Endodermal cell (in vitro differentiated cells): ENCODE measurements at regions not wholly inside any gene's neighbourhood (a gene's known extent, or its start where the extent isn't known, plus 50 kb on each side); places are given as distances from the start of the nearest gene placed in this dataset.

Experiments used
- DNase-seq: peaks from one replicate; pipeline ENCODE4 v3.0.0-alpha.2; 2017
- H3K27ac ChIP-seq: 2 replicates; pipeline ENCODE4 v1.5.1; 2013; ENCODE audit warnings: mild to moderate bottlenecking, low read depth, low read length, moderate library complexity
- H3K27me3 ChIP-seq: 2 replicates; pipeline ENCODE4 v1.6.1; 2013; ENCODE audit warnings: mild to moderate bottlenecking, low read length, moderate library complexity; ENCODE audit not compliant: insufficient read depth, control insufficient read depth, poor library complexity, severe bottlenecking
- H3K36me3 ChIP-seq: 2 replicates; pipeline ENCODE4 v1.7.0; 2013; ENCODE audit warnings: mild to moderate bottlenecking, low read length, moderate library complexity; ENCODE audit not compliant: control insufficient read depth, insufficient read depth
- H3K4me1 ChIP-seq: one replicate; pipeline ENCODE4 v1.7.0; 2013; ENCODE audit warnings: low read length; ENCODE audit not compliant: control insufficient read depth, insufficient read depth
- H3K4me3 ChIP-seq: 2 replicates; pipeline ENCODE4 v1.5.1; 2013; ENCODE audit warnings: mild to moderate bottlenecking, low read length, moderate library complexity
- H3K9ac ChIP-seq: 2 replicates; pipeline ENCODE4 v1.6.1; 2013; ENCODE audit warnings: mild to moderate bottlenecking, low read length, moderate library complexity; ENCODE audit not compliant: poor library complexity, severe bottlenecking; ENCODE audit errors: extremely low read depth
- H3K9me3 ChIP-seq: 2 replicates; pipeline ENCODE4 v1.6.1; 2013; ENCODE audit warnings: mild to moderate bottlenecking, low read length, moderate library complexity; ENCODE audit not compliant: control insufficient read depth
- H3K27ac Mint-ChIP-seq: 2 replicates; pipeline ENCODE4 v1.8.0; 2020; ENCODE audit warnings: mixed read lengths
- H3K27me3 Mint-ChIP-seq: 2 replicates; pipeline ENCODE4 v1.8.0; 2021; ENCODE audit warnings: mild to moderate bottlenecking, mixed read lengths; ENCODE audit not compliant: insufficient read depth
- H3K36me3 Mint-ChIP-seq: 2 replicates; pipeline ENCODE4 v1.8.0; 2020; ENCODE audit warnings: low read depth, mixed read lengths
- H3K4me1 Mint-ChIP-seq: 2 replicates; pipeline ENCODE4 v1.8.0; 2020; ENCODE audit warnings: mixed read lengths
- H3K4me3 Mint-ChIP-seq: 2 replicates; pipeline ENCODE4 v1.8.0; 2020; ENCODE audit warnings: mild to moderate bottlenecking, moderate library complexity, mixed read lengths
- H3K9me3 Mint-ChIP-seq: 2 replicates; pipeline ENCODE4 v1.8.0; 2020; ENCODE audit warnings: mild to moderate bottlenecking, mixed read lengths
- WGBS, 2 experiments: methylation state at CpG; one replicate each; pipeline versions ENCODE4 v1.1.5 to v1.1.7; 2013; ENCODE audit warnings: missing lambda C conversion rate in 2 of 2, mixed read lengths in 1 of 2; ENCODE audit not compliant: insufficient coverage in 1 of 2, insufficient read length in 1 of 2; 5-methylcytosine and 5-hydroxymethylcytosine counted together
- TF ChIP-seq, protein P1 (sequence below): fragments of 200-600 bp; sonication (generic); conservative IDR thresholded peaks from 2 replicates; pipeline ENCODE4 v1.5.0; 2021; ENCODE audit warnings: antibody characterized with exemption, mild to moderate bottlenecking

DNA sequence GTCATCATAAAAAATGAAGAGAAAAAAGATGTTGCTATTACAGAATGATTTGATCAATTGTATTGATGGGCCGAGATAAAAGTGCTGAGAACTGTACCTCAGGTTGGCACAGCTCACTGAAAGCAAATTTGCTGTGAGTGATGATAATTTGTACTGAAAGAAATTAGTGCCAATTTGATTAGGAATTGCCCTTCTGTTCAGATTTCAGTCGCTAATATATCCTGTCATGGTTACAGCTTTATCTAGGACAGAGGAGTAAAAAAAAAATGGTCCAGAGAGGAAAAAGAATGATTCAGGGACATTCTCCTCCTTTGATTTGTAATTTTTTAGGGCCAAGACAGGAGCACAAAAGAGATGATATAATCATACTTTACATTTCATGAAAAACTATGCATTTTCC is 1264.2 kb downstream of the ROBO2 start:
- no peak for DNase-seq
- H3K27ac Mint-ChIP-seq: no peak overlapping the region
- H3K27me3 Mint-ChIP-seq: no peaks in the 10 kb centered on the region
- Histone ChIP-seq H3K9me3 (peaks cover 13% of the 10 kb centered on the region), H3K36me3 (no peaks in the 10 kb centered on the region), H3K4me1 (no peaks in the 10 kb centered on the region), H3K27me3 (no peaks in the 10 kb centered on the region), H3K4me3 (no peak overlapping the region), H3K27ac (no peak overlapping the region), H3K9ac (no peak overlapping the region)
- no peaks in the 10 kb centered on the region for H3K4me1 Mint-ChIP-seq
- TF ChIP-seq, protein P1, sequence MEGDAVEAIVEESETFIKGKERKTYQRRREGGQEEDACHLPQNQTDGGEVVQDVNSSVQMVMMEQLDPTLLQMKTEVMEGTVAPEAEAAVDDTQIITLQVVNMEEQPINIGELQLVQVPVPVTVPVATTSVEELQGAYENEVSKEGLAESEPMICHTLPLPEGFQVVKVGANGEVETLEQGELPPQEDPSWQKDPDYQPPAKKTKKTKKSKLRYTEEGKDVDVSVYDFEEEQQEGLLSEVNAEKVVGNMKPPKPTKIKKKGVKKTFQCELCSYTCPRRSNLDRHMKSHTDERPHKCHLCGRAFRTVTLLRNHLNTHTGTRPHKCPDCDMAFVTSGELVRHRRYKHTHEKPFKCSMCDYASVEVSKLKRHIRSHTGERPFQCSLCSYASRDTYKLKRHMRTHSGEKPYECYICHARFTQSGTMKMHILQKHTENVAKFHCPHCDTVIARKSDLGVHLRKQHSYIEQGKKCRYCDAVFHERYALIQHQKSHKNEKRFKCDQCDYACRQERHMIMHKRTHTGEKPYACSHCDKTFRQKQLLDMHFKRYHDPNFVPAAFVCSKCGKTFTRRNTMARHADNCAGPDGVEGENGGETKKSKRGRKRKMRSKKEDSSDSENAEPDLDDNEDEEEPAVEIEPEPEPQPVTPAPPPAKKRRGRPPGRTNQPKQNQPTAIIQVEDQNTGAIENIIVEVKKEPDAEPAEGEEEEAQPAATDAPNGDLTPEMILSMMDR: no peak
- H3K4me3 Mint-ChIP-seq: no peak overlapping the region
- WGBS, 2 experiments: 87 to 90% methylated on average over 2 of the region's 2 CpGs
- H3K36me3 Mint-ChIP-seq: no peaks in the 10 kb centered on the region
- H3K9me3 Mint-ChIP-seq: peaks cover 16% of the 10 kb centered on the region

DNA sequence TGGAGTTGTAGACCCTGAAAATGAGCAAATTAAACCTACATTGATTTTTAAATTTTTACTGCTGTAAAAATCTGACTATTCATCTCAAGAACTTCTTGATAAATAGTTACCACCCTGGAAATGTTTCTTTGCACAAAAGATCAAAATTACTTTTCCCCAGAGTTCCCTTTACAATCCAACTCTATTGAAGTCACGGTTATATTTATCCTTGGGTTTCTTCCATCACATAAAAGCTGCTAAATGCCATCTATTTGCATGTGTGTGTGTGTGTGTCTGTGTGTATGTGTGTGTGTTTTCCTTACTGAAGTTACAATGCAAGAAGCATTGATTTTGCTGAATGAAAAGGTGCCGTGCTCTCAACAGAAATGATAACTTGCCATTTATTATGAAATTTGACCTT is 1273.0 kb downstream of the ROBO2 start:
- Mint-ChIP-seq H3K4me3 (no peak overlapping the region), H3K36me3 (no peaks in the 10 kb centered on the region), H3K27ac (no peak overlapping the region), H3K27me3 (peaks cover 1% of the 10 kb centered on the region), H3K9me3 (no peaks in the 10 kb centered on the region), H3K4me1 (peaks cover 2% of the 10 kb centered on the region)
- Histone ChIP-seq H3K27ac (no peak overlapping the region), H3K9me3 (no peaks in the 10 kb centered on the region), H3K4me3 (no peak overlapping the region), H3K9ac (no peak overlapping the region), H3K36me3 (no peaks in the 10 kb centered on the region), H3K27me3 (no peaks in the 10 kb centered on the region), H3K4me1 (no peaks in the 10 kb centered on the region)
- TF ChIP-seq, protein P1: no peak
- no peak for DNase-seq
- 75 to 86% methylated on average over 1 to 2 of the region's 2 CpGs for WGBS, 2 experiments

DNA sequence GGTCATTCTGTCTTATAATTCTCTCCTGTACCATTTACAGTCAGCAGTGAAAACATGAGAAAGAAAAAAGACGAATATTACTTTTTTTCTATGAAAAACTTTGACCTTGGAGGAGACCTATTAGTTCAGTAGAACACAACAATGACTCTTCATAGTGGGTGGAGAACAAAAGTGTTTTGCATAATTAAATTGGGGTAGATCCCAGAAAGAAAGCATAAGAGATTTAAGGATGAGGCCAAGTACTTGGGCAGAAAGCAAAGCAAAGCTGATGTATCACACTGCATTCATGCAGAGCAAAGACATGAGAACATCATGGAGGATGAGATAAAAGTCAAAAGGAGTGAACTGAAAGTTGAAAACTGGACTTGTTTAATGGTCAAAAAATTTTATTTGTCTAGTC is 1273.4 kb downstream of the ROBO2 start:
- Mint-ChIP-seq H3K27me3 (peaks cover 1% of the 10 kb centered on the region), H3K4me1 (peaks cover 2% of the 10 kb centered on the region), H3K27ac (no peak overlapping the region), H3K4me3 (no peak overlapping the region), H3K36me3 (no peaks in the 10 kb centered on the region), H3K9me3 (no peaks in the 10 kb centered on the region)
- TF ChIP-seq, protein P1: no peak
- no peaks in the 10 kb centered on the region for H3K9me3 ChIP-seq
- H3K27me3 ChIP-seq: no peaks in the 10 kb centered on the region
- no peak for DNase-seq
- H3K9ac ChIP-seq: no peak overlapping the region
- H3K36me3 ChIP-seq: no peaks in the 10 kb centered on the region
- H3K4me3 ChIP-seq: no peak overlapping the region
- no peak overlapping the region for H3K27ac ChIP-seq
- no peaks in the 10 kb centered on the region for H3K4me1 ChIP-seq
- 92% methylated on average over 1 of the region's 1 CpG; no CpG with 5 or more reads in 1 of the 2 experiments for WGBS, 2 experiments
